SJCRH30 (cell line): ENCODE measurements at regions not wholly inside any gene's neighbourhood (a gene's known extent, or its start where the extent isn't known, plus 50 kb on each side); places are given as distances from the start of the nearest gene placed in this dataset.

ENCODE experiments used
- DNase-seq, 2 experiments: peaks; one replicate each; pipeline ENCODE4 v3.0.0-alpha.2; 2015 to 2020
- H3K27ac ChIP-seq: fragments of 250-450 bp; sonication (Bioruptor Pico); 2 replicates; pipeline ENCODE4 v1.5.1; 2020; ENCODE audit warnings: mild to moderate bottlenecking, moderate library complexity
- H3K27me3 ChIP-seq: fragments of 250-450 bp; sonication (Bioruptor Pico); 2 replicates; pipeline ENCODE4 v1.5.1; 2020; ENCODE audit warnings: mild to moderate bottlenecking, moderate library complexity
- H3K36me3 ChIP-seq: fragments of 250-450 bp; sonication (Bioruptor Pico); 2 replicates; pipeline ENCODE4 v1.5.1; 2020; ENCODE audit warnings: mild to moderate bottlenecking, moderate library complexity
- H3K4me1 ChIP-seq: fragments of 250-450 bp; sonication (Bioruptor Pico); 2 replicates; pipeline ENCODE4 v1.5.1; 2020; ENCODE audit warnings: mild to moderate bottlenecking, moderate library complexity
- H3K4me3 ChIP-seq: fragments of 250-450 bp; sonication (Bioruptor Pico); 2 replicates; pipeline ENCODE4 v1.5.1; 2020; ENCODE audit warnings: mild to moderate bottlenecking, moderate library complexity
- H3K9me3 ChIP-seq: fragments of 250-450 bp; sonication (Bioruptor Pico); replicated peaks from 2 replicates; pipeline ENCODE4 v1.5.1; 2020; ENCODE audit warnings: mild to moderate bottlenecking, moderate library complexity

- H3K36me3 ChIP-seq: no peaks in the 10 kb centered on the region
- peaks cover 16% of the 10 kb centered on the region for H3K4me1 ChIP-seq
- DNase-seq: no peak
- no peak overlapping the region for H3K4me3 ChIP-seq
- no peaks in the 10 kb centered on the region for H3K27me3 ChIP-seq
- no peaks in the 10 kb centered on the region; the same call in 1 of the 2 replicates for H3K9me3 ChIP-seq
- no peak overlapping the region for H3K27ac ChIP-seq
These were observed 73.1 kb upstream of the TNFAIP3 start for GRCh38 chr6:137793805-137794515.

GRCh38 chr6:137794516-137795201 lies 72.4 kb upstream of the TNFAIP3 start:
- H3K4me1 ChIP-seq: peaks cover 16% of the 10 kb centered on the region
- no peaks in the 10 kb centered on the region for H3K27me3 ChIP-seq
- H3K36me3 ChIP-seq: no peaks in the 10 kb centered on the region
- DNase-seq: no peak
- H3K27ac ChIP-seq: no peak overlapping the region
- no peak overlapping the region for H3K4me3 ChIP-seq
- no peaks in the 10 kb centered on the region; the same call in 1 of the 2 replicates for H3K9me3 ChIP-seq

- Histone ChIP-seq H3K36me3 (no peaks in the 10 kb centered on the region), H3K4me3 (no peak overlapping the region), H3K27me3 (no peaks in the 10 kb centered on the region), H3K4me1 (peaks cover 16% of the 10 kb centered on the region), H3K9me3 (no peaks in the 10 kb centered on the region; the same call in 1 of the 2 replicates), H3K27ac (no peak overlapping the region)
- DNase-seq: no peak
These were observed 71.6 kb upstream of the TNFAIP3 start for GRCh38 chr6:137795501-137795900.

GRCh38 chr6:137798261-137798660 lies 68.8 kb upstream of the TNFAIP3 start:
- H3K9me3 ChIP-seq: no peaks in the 10 kb centered on the region; the same call in 1 of the 2 replicates
- H3K27ac ChIP-seq: no peak overlapping the region
- H3K4me1 ChIP-seq: peaks cover 16% of the 10 kb centered on the region
- no peak overlapping the region for H3K4me3 ChIP-seq
- no peaks in the 10 kb centered on the region for H3K27me3 ChIP-seq
- no peaks in the 10 kb centered on the region for H3K36me3 ChIP-seq
- no peak for DNase-seq

GRCh38 chr6:137798846-137799245 lies 68.2 kb upstream of the TNFAIP3 start:
- Histone ChIP-seq H3K36me3 (no peaks in the 10 kb centered on the region), H3K4me3 (no peak overlapping the region), H3K9me3 (no peaks in the 10 kb centered on the region; the same call in 1 of the 2 replicates), H3K27me3 (no peaks in the 10 kb centered on the region), H3K27ac (no peak overlapping the region), H3K4me1 (peaks cover 16% of the 10 kb centered on the region)
- DNase-seq: no peak

- H3K27me3 ChIP-seq: no peaks in the 10 kb centered on the region
- H3K9me3 ChIP-seq: no peaks in the 10 kb centered on the region; the same call in 1 of the 2 replicates
- H3K27ac ChIP-seq: no peak overlapping the region
- no peaks in the 10 kb centered on the region for H3K36me3 ChIP-seq
- DNase-seq: peak; percentile 33 to 64
- H3K4me1 ChIP-seq: peaks cover 7% of the 10 kb centered on the region; the same call in 1 of the 2 replicates
- no peak overlapping the region for H3K4me3 ChIP-seq
These were observed 67.0 kb upstream of the TNFAIP3 start for GRCh38 chr6:137799950-137800568.

- peaks cover 3% of the 10 kb centered on the region; the same call in 1 of the 2 replicates for H3K4me1 ChIP-seq
- no peaks in the 10 kb centered on the region for H3K36me3 ChIP-seq
- no peak overlapping the region for H3K4me3 ChIP-seq
- H3K27me3 ChIP-seq: no peaks in the 10 kb centered on the region
- no peak for DNase-seq
- no peaks in the 10 kb centered on the region for H3K9me3 ChIP-seq
- H3K27ac ChIP-seq: no peak overlapping the region
These were observed 66.3 kb upstream of the TNFAIP3 start for GRCh38 chr6:137800762-137801161.

GRCh38 chr6:137801352-137802114 lies 65.5 kb upstream of the TNFAIP3 start:
- H3K27ac ChIP-seq: no peak overlapping the region
- H3K9me3 ChIP-seq: no peaks in the 10 kb centered on the region
- no peak overlapping the region for H3K4me3 ChIP-seq
- H3K36me3 ChIP-seq: no peaks in the 10 kb centered on the region
- no peak for DNase-seq
- H3K27me3 ChIP-seq: no peaks in the 10 kb centered on the region
- H3K4me1 ChIP-seq: peaks cover 3% of the 10 kb centered on the region; the same call in 1 of the 2 replicates

GRCh38 chr6:137802408-137803182 lies 64.5 kb upstream of the TNFAIP3 start:
- Histone ChIP-seq H3K27me3 (no peaks in the 10 kb centered on the region), H3K36me3 (no peaks in the 10 kb centered on the region), H3K9me3 (no peaks in the 10 kb centered on the region), H3K4me1 (peaks cover 3% of the 10 kb centered on the region; the same call in 1 of the 2 replicates), H3K4me3 (no peak overlapping the region), H3K27ac (no peak overlapping the region)
- DNase-seq: no peak

GRCh38 chr6:137804637-137805036 lies 62.4 kb upstream of the TNFAIP3 start:
- Histone ChIP-seq H3K9me3 (no peaks in the 10 kb centered on the region), H3K4me1 (no peaks in the 10 kb centered on the region), H3K36me3 (no peaks in the 10 kb centered on the region), H3K4me3 (no peak overlapping the region), H3K27ac (no peak overlapping the region), H3K27me3 (no peaks in the 10 kb centered on the region)
- no peak for DNase-seq

GRCh38 chr6:137805622-137806021 lies 61.4 kb upstream of the TNFAIP3 start:
- Histone ChIP-seq H3K27ac (no peak overlapping the region), H3K27me3 (no peaks in the 10 kb centered on the region), H3K36me3 (no peaks in the 10 kb centered on the region), H3K4me3 (no peak overlapping the region), H3K9me3 (no peaks in the 10 kb centered on the region), H3K4me1 (no peaks in the 10 kb centered on the region)
- DNase-seq: no peak

- Histone ChIP-seq H3K36me3 (no peaks in the 10 kb centered on the region), H3K27ac (no peak overlapping the region), H3K27me3 (no peaks in the 10 kb centered on the region), H3K4me1 (no peaks in the 10 kb centered on the region), H3K4me3 (no peak overlapping the region), H3K9me3 (no peaks in the 10 kb centered on the region)
- DNase-seq: no peak
These were observed 60.0 kb upstream of the TNFAIP3 start for GRCh38 chr6:137806914-137807682.

GRCh38 chr6:137808191-137808590 lies 58.9 kb upstream of the TNFAIP3 start:
- Histone ChIP-seq H3K9me3 (no peaks in the 10 kb centered on the region), H3K27me3 (no peaks in the 10 kb centered on the region), H3K4me3 (no peak overlapping the region), H3K36me3 (no peaks in the 10 kb centered on the region), H3K4me1 (no peaks in the 10 kb centered on the region), H3K27ac (no peak overlapping the region)
- DNase-seq: no peak
